HepG2 (cell line): ENCODE measurements at regions not wholly inside any gene's neighbourhood (a gene's known extent, or its start where the extent isn't known, plus 50 kb on each side); places are given as distances from the start of the nearest gene placed in this dataset.

Experiments used
- BRD4 ChIP-seq: sonication (generic); formaldehyde crosslinking; IDR thresholded peaks from 2 replicates; pipeline ENCODE4 v1.4.0; 2020; ENCODE audit warnings: missing genetic modification reagents
- DNMT3B ChIP-seq: conservative IDR thresholded peaks from 2 replicates; pipeline ENCODE4 v1.6.1; 2016; ENCODE audit warnings: missing biosample characterization, control low read depth
- HOXA9 ChIP-seq: sonication (generic); formaldehyde crosslinking; IDR thresholded peaks from 2 replicates; pipeline ENCODE4 v1.8.1; 2022; ENCODE audit warnings: missing genetic modification reagents, mild to moderate bottlenecking, moderate library complexity, borderline replicate concordance
- MEIS2 ChIP-seq: sonication (generic); formaldehyde crosslinking; IDR thresholded peaks from 2 replicates; pipeline ENCODE4 v1.9.0; 2021; ENCODE audit warnings: mild to moderate bottlenecking, missing genetic modification reagents
- NFYC ChIP-seq: IDR thresholded peaks from 2 replicates; pipeline ENCODE4 v1.6.1; 2016; ENCODE audit warnings: missing genetic modification reagents, missing compliant biosample characterization
- NR2F2 ChIP-seq: IDR thresholded peaks from 2 replicates; pipeline ENCODE4 v1.6.1; 2012; ENCODE audit warnings: low read depth, inconsistent platforms, borderline replicate concordance
- PITX1 ChIP-seq: sonication (generic); formaldehyde crosslinking; IDR thresholded peaks from 2 replicates; pipeline ENCODE4 v1.5.1; 2020; ENCODE audit warnings: mild to moderate bottlenecking, missing genetic modification reagents
- ZBTB25 ChIP-seq: IDR thresholded peaks from 2 replicates; pipeline ENCODE4 v1.6.1; 2018; ENCODE audit warnings: missing genetic modification reagents
- ZNF142 ChIP-seq: sonication (generic); formaldehyde crosslinking; IDR thresholded peaks from 2 replicates; pipeline ENCODE4 v1.4.0; 2020; ENCODE audit warnings: missing genetic modification reagents
- ZNF292 ChIP-seq: sonication (generic); formaldehyde crosslinking; IDR thresholded peaks from 2 replicates; pipeline ENCODE4 v1.8.1; 2022; ENCODE audit warnings: mild to moderate bottlenecking, low read depth, missing genetic modification reagents, borderline replicate concordance
- ZNF460 ChIP-seq: sonication (generic); formaldehyde crosslinking; IDR thresholded peaks from 2 replicates; pipeline ENCODE4 v1.5.1; 2020; ENCODE audit warnings: missing genetic modification reagents, mild to moderate bottlenecking, borderline replicate concordance
- ZNF501 ChIP-seq: sonication (generic); formaldehyde crosslinking; IDR thresholded peaks from 2 replicates; pipeline ENCODE4 v1.5.1; 2020; ENCODE audit warnings: mild to moderate bottlenecking, moderate library complexity, missing genetic modification reagents
- ZNF614 ChIP-seq: IDR thresholded peaks from 2 replicates; pipeline ENCODE4 v1.6.1; 2018; ENCODE audit warnings: missing biosample characterization, missing genetic modification reagents, inconsistent platforms, borderline replicate concordance
- ZSCAN12 ChIP-seq: sonication (generic); formaldehyde crosslinking; IDR thresholded peaks from 2 replicates; pipeline ENCODE4 v1.9.0; 2021; ENCODE audit warnings: mild to moderate bottlenecking, missing genetic modification reagents
- TF ChIP-seq, protein P1 (sequence below): sonication (generic); formaldehyde crosslinking; IDR thresholded peaks from 2 replicates; pipeline ENCODE4 v1.4.0; 2020; ENCODE audit warnings: missing genetic modification reagents
- TF ChIP-seq, protein P2 (sequence below): sonication (generic); formaldehyde crosslinking; IDR thresholded peaks from 2 replicates; pipeline ENCODE4; 2020; ENCODE audit warnings: missing genetic modification reagents, mild to moderate bottlenecking, borderline replicate concordance

GRCh38 chr7:372932-373791, 83.2 kb downstream of the FOXL3 start (continued):
- TF ChIP-seq ZNF142 (CRISPR knock-in tag) (no peak), ZBTB25 (peak; percentile 21; the same call in 1 of the 2 replicates), BRD4 (CRISPR knock-in tag) (no peak), MEIS2 (CRISPR knock-in tag) (peak; percentile 85; the same call in 1 of the 2 replicates), ZNF614 (CRISPR knock-in tag) (peak; percentile 64; the same call in 1 of the 2 replicates), ZSCAN12 (no peak), ZNF460 (CRISPR knock-in tag) (no peak), PITX1 (CRISPR knock-in tag) (peak; percentile 67; the same call in 1 of the 2 replicates), DNMT3B (no peak), ZNF292 (CRISPR knock-in tag) (peak; percentile 80; the same call in 1 of the 2 replicates), HOXA9 (CRISPR knock-in tag) (no peak), NR2F2 (peak; percentile 51; the same call in 1 of the 2 replicates), NFYC (CRISPR knock-in tag) (no peak), ZNF501 (CRISPR knock-in tag) (peak; percentile 50; the same call in 1 of the 2 replicates)
- TF ChIP-seq, protein P1, sequence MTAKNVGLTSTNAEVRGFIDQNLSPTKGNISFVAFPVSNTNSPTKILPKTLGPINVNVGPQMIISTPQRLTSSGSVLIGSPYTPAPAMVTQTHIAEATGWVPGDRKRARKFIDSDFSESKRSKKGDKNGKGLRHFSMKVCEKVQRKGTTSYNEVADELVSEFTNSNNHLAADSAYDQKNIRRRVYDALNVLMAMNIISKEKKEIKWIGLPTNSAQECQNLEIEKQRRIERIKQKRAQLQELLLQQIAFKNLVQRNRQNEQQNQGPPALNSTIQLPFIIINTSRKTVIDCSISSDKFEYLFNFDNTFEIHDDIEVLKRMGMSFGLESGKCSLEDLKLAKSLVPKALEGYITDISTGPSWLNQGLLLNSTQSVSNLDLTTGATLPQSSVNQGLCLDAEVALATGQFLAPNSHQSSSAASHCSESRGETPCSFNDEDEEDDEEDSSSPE (CRISPR knock-in tag) = peak; percentile 53; the same call in 1 of the 2 replicates
- TF ChIP-seq, protein P2, sequence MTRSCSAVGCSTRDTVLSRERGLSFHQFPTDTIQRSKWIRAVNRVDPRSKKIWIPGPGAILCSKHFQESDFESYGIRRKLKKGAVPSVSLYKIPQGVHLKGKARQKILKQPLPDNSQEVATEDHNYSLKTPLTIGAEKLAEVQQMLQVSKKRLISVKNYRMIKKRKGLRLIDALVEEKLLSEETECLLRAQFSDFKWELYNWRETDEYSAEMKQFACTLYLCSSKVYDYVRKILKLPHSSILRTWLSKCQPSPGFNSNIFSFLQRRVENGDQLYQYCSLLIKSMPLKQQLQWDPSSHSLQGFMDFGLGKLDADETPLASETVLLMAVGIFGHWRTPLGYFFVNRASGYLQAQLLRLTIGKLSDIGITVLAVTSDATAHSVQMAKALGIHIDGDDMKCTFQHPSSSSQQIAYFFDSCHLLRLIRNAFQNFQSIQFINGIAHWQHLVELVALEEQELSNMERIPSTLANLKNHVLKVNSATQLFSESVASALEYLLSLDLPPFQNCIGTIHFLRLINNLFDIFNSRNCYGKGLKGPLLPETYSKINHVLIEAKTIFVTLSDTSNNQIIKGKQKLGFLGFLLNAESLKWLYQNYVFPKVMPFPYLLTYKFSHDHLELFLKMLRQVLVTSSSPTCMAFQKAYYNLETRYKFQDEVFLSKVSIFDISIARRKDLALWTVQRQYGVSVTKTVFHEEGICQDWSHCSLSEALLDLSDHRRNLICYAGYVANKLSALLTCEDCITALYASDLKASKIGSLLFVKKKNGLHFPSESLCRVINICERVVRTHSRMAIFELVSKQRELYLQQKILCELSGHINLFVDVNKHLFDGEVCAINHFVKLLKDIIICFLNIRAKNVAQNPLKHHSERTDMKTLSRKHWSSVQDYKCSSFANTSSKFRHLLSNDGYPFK (CRISPR knock-in tag) = no peak
